ENCODE measurements at regions not wholly inside any gene's neighbourhood (a gene's known extent, or its start where the extent isn't known, plus 50 kb on each side); places are given as distances from the start of the nearest gene placed in this dataset.

DNA sequence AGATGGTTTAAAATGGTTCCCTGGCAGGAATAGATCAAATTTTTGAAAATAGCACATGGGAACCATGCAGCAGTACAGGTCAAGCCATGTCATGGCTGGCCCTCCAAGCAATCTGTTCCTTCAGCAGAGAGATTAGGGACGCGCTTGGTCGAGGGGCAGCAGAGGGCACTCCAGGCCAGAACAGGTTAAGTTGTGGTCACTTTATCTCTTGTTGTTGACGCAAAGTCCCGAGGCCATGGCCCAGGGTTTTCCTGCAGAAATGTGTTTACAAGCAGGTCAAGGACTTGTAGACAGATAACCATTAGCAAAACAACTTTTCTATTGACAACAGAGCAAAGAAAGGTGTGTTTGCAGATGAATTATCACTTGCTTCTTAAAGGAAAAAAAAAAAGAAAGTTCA lies 570.0 kb upstream of the NR2F2 start:
- TF ChIP-seq, protein P1, sequence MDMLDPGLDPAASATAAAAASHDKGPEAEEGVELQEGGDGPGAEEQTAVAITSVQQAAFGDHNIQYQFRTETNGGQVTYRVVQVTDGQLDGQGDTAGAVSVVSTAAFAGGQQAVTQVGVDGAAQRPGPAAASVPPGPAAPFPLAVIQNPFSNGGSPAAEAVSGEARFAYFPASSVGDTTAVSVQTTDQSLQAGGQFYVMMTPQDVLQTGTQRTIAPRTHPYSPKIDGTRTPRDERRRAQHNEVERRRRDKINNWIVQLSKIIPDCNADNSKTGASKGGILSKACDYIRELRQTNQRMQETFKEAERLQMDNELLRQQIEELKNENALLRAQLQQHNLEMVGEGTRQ (IDR thresholded peaks at IDR 0.05; ENCODE audit: borderline replicate concordance, low read depth, low read length): no peak
- TF ChIP-seq, protein P2, sequence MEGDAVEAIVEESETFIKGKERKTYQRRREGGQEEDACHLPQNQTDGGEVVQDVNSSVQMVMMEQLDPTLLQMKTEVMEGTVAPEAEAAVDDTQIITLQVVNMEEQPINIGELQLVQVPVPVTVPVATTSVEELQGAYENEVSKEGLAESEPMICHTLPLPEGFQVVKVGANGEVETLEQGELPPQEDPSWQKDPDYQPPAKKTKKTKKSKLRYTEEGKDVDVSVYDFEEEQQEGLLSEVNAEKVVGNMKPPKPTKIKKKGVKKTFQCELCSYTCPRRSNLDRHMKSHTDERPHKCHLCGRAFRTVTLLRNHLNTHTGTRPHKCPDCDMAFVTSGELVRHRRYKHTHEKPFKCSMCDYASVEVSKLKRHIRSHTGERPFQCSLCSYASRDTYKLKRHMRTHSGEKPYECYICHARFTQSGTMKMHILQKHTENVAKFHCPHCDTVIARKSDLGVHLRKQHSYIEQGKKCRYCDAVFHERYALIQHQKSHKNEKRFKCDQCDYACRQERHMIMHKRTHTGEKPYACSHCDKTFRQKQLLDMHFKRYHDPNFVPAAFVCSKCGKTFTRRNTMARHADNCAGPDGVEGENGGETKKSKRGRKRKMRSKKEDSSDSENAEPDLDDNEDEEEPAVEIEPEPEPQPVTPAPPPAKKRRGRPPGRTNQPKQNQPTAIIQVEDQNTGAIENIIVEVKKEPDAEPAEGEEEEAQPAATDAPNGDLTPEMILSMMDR (IDR thresholded peaks at IDR 0.05): no peak
- TF ChIP-seq TCF12 (IDR thresholded peaks at IDR 0.05) (no peak), RFX5 (IDR thresholded peaks at IDR 0.05; ENCODE audit: low read length) (no peak), RXRA (IDR thresholded peaks at IDR 0.05; ENCODE audit: borderline replicate concordance, low read depth) (no peak)
